Uterus (tissue), 2 donors: ENCODE measurements at regions not wholly inside any gene's neighbourhood (a gene's known extent, or its start where the extent isn't known, plus 50 kb on each side); places are given as distances from the start of the nearest gene placed in this dataset.

Experiments used
- CTCF ChIP-seq, 4 experiments: fragments of 200-600 bp in 2 of 4; fragments of 450-650 bp in 2 of 4; sonication (generic) in 2 of 4; IDR thresholded peaks; one replicate each; pipeline ENCODE4 v1.5.1; 2016 to 2019; ENCODE audit warnings: antibody characterized with exemption in 4 of 4, mild to moderate bottlenecking in 2 of 4, moderate library complexity in 1 of 4
- POLR2A ChIP-seq, 2 donors: fragments of 450-650 bp; IDR thresholded peaks; one replicate each; pipeline ENCODE4 v1.6.1; 2016; ENCODE audit warnings: antibody characterized with exemption in 2 of 2, mild to moderate bottlenecking in 1 of 2, moderate library complexity in 1 of 2

- TF ChIP-seq CTCF (IDR thresholded peaks at IDR 0.05): no peak
- TF ChIP-seq POLR2A (IDR thresholded peaks at IDR 0.05): no peak
These were observed 197.1 kb downstream of the AJAP1 start for GRCh38 chr1:4851385-4852065.
